ENCODE measurements at regions not wholly inside any gene's neighbourhood (a gene's known extent, or its start where the extent isn't known, plus 50 kb on each side); places are given as distances from the start of the nearest gene placed in this dataset.

DNA sequence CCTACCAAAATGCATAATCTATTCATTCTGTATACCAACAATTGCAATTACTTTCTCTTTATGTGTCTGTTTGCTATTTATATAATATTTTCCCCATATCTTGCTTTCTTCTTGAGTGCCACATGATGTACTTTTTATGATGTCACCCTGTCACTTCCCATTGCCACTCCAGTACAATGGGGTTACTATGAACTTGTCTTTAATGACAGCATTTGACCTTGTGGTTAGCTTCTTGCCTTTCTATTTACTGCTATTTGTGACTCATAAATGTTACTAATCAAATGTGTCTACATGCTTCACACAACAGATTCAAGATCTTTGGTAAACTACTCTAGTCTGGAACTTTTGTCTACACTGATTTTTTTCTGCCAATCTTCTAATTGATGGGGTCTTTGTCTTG lies 486.3 kb downstream of the NR4A2 start:
- Histone ChIP-seq H3K27me3 (replicated peaks in 1 of 4; ENCODE audit: control insufficient read depth in 3 of 4, extremely low read depth in 1 of 4, insufficient read depth in 3 of 4, low read length in 3 of 4) (no peaks in the 10 kb centered on the region), H3K4me2 (ENCODE audit: insufficient read depth in 1 of 2, low read depth in 2 of 2, low read length in 2 of 2) (no peak overlapping the region), H3K4ac (replicated peaks; ENCODE audit: insufficient read length, low read depth, low read length) (no peak overlapping the region), H2BK5ac (ENCODE audit: low read depth, low read length) (no peak overlapping the region), H2AK5ac (ENCODE audit: low read depth, low read length) (no peak overlapping the region), H3K14ac (ENCODE audit: insufficient read length) (no peak overlapping the region), H3K23me2 (ENCODE audit: low read depth, low read length) (no peaks in the 10 kb centered on the region), H4K5ac (ENCODE audit: insufficient read length, low read depth, low read length) (no peak overlapping the region), H3K56ac (replicated peaks; ENCODE audit: insufficient read length, low read depth, low read length) (no peak overlapping the region), H2BK12ac (ENCODE audit: low read depth, low read length) (no peak overlapping the region), H3K79me2 (ENCODE audit: control insufficient read depth in 1 of 2, insufficient read depth in 2 of 2, low read length in 2 of 2) (no peaks in the 10 kb centered on the region), H3K27ac (ENCODE audit: low read depth, low read length) (no peak overlapping the region), H2BK20ac (ENCODE audit: low read length) (no peak overlapping the region), H4K8ac (ENCODE audit: extremely low read depth, insufficient read depth, low read length) (no peak overlapping the region), H3K36me3 (ENCODE audit: control insufficient read depth in 2 of 4, insufficient read depth in 4 of 4, low read length in 3 of 4) (no peaks in the 10 kb centered on the region), H3K9ac (replicated peaks in 1 of 4; ENCODE audit: extremely low read depth in 1 of 4, low read depth in 3 of 4, low read length in 3 of 4) (no peak overlapping the region), H3K9me3 (ENCODE audit: insufficient read depth in 2 of 2, low read depth in 1 of 2, low read length in 1 of 2) (no peaks in the 10 kb centered on the region), H3K4me1 (replicated peaks in 1 of 4; ENCODE audit: control insufficient read depth in 3 of 4, insufficient read depth in 4 of 4, low read length in 3 of 4) (peaks cover 0 to 5% (median under 1%) of the 10 kb centered on the region in 4 experiments; a peak in 2 of 7 replicates), H3K23ac (ENCODE audit: insufficient read length) (no peak overlapping the region), H3K18ac (ENCODE audit: extremely low read depth, low read length) (no peak overlapping the region), H3K4me3 (ENCODE audit: extremely low read depth in 1 of 4, insufficient read depth in 2 of 4, low read depth in 3 of 4, low read length in 4 of 4) (no peak overlapping the region), H2BK120ac (replicated peaks; ENCODE audit: low read depth, low read length) (no peak overlapping the region), H3K79me1 (ENCODE audit: low read depth, low read length) (no peaks in the 10 kb centered on the region), H2AFZ (ENCODE audit: low read length) (no peak overlapping the region), H4K91ac (replicated peaks; ENCODE audit: insufficient read length, low read length) (no peak overlapping the region), H2BK15ac (ENCODE audit: low read length) (no peak overlapping the region), H4K20me1 (replicated peaks in 1 of 2; ENCODE audit: control insufficient read depth in 1 of 2, insufficient read depth in 2 of 2, low read length in 2 of 2) (no peaks in the 10 kb centered on the region)
- FAIRE-seq = no peak
- no peak for DNase-seq (ENCODE audit: low read depth in 1 of 2, low spot score in 2 of 2)
- CTCF ChIA-PET (ENCODE audit: partially characterized antibody) = no interaction called here
- TF ChIP-seq CBX8 (IDR thresholded peaks at IDR 0.05; ENCODE audit: borderline replicate concordance, low read depth, low read length) = no peak
- TF ChIP-seq, protein P1, sequence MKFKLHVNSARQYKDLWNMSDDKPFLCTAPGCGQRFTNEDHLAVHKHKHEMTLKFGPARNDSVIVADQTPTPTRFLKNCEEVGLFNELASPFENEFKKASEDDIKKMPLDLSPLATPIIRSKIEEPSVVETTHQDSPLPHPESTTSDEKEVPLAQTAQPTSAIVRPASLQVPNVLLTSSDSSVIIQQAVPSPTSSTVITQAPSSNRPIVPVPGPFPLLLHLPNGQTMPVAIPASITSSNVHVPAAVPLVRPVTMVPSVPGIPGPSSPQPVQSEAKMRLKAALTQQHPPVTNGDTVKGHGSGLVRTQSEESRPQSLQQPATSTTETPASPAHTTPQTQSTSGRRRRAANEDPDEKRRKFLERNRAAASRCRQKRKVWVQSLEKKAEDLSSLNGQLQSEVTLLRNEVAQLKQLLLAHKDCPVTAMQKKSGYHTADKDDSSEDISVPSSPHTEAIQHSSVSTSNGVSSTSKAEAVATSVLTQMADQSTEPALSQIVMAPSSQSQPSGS (IDR thresholded peaks at IDR 0.05; ENCODE audit: low read length) = no peak
- TF ChIP-seq ASH2L (IDR thresholded peaks at IDR 0.05; ENCODE audit: low read length) = no peak
- POLR2A ChIA-PET (ENCODE audit: partially characterized antibody) = no interaction called here

Data from H1 (cell line).